GM18870 (cell line): ENCODE measurements at regions not wholly inside any gene's neighbourhood (a gene's known extent, or its start where the extent isn't known, plus 50 kb on each side); places are given as distances from the start of the nearest gene placed in this dataset.

Experiments used
- ATAC-seq: cut with Tn5 transposase; IDR thresholded peaks from one replicate; pipeline ENCODE4 v1.9.1; 2021; ENCODE audit warnings: moderate library complexity; ENCODE audit not compliant: unreplicated experiment

- ATAC-seq: no peak
Measured at GRCh38 chr4:96521046-96521536, 681.2 kb downstream of the PDHA2 start.

- ATAC-seq: no peak
Measured at GRCh38 chr4:96523611-96524010, 683.7 kb downstream of the PDHA2 start.

GRCh38 chr4:96524311-96524875 lies 684.5 kb downstream of the PDHA2 start:
- no peak for ATAC-seq

- ATAC-seq: no peak
Measured at GRCh38 chr4:96525898-96526297, 686.0 kb downstream of the PDHA2 start.

GRCh38 chr4:96526625-96527024 lies 686.7 kb downstream of the PDHA2 start:
- ATAC-seq: no peak

GRCh38 chr4:96531836-96532235 lies 691.9 kb downstream of the PDHA2 start:
- no peak for ATAC-seq

GRCh38 chr4:96543346-96543745 lies 703.5 kb downstream of the PDHA2 start:
- no peak for ATAC-seq

- ATAC-seq: no peak
Measured at GRCh38 chr4:96558466-96558865, 718.6 kb downstream of the PDHA2 start.

- ATAC-seq: no peak
Measured at GRCh38 chr4:96566755-96567154, 726.9 kb downstream of the PDHA2 start.

- ATAC-seq: no peak
Measured at GRCh38 chr4:96585304-96585703, 745.4 kb downstream of the PDHA2 start.

- ATAC-seq: no peak
Measured at GRCh38 chr4:96593422-96593821, 753.5 kb downstream of the PDHA2 start.

GRCh38 chr4:96598465-96598864 lies 758.6 kb downstream of the PDHA2 start:
- ATAC-seq: no peak

GRCh38 chr4:96599752-96600151 lies 759.9 kb downstream of the PDHA2 start:
- ATAC-seq: no peak

- ATAC-seq: no peak
Measured at GRCh38 chr4:96602661-96603060, 762.8 kb downstream of the PDHA2 start.

GRCh38 chr4:96603641-96604040 lies 763.7 kb downstream of the PDHA2 start:
- ATAC-seq: no peak

- ATAC-seq: no peak
Measured at GRCh38 chr4:96606451-96606850, 766.6 kb downstream of the PDHA2 start.

GRCh38 chr4:96626023-96626422 lies 786.1 kb downstream of the PDHA2 start:
- ATAC-seq: no peak

GRCh38 chr4:96630839-96631238 lies 790.9 kb downstream of the PDHA2 start:
- ATAC-seq: no peak

GRCh38 chr4:96637971-96638412 lies 798.1 kb downstream of the PDHA2 start:
- no peak for ATAC-seq

GRCh38 chr4:96639932-96640331 lies 800.0 kb downstream of the PDHA2 start:
- ATAC-seq: no peak

GRCh38 chr4:96642490-96642889 lies 802.6 kb downstream of the PDHA2 start:
- no peak for ATAC-seq

GRCh38 chr4:96646146-96646545 lies 806.3 kb downstream of the PDHA2 start:
- no peak for ATAC-seq

GRCh38 chr4:96649536-96649935 lies 809.6 kb downstream of the PDHA2 start:
- no peak for ATAC-seq
